ENCODE measurements at regions not wholly inside any gene's neighbourhood (a gene's known extent, or its start where the extent isn't known, plus 50 kb on each side); places are given as distances from the start of the nearest gene placed in this dataset.
"Not testable (repeated sequence)": the region's sequence is repeated elsewhere in the genome, so short reads cannot be mapped to it uniquely, and the experiment has no call there.

- no peak for DNase-seq (ENCODE audit: low spot score)
- H3K27ac ChIP-seq: no peak overlapping the region
- POLR2A ChIA-PET (ENCODE audit: low non-redundant PET): no interaction called here
- CTCF ChIA-PET: interaction anchor here (0.6 kb wide), 1 partner anchor 36 kb away, joined by 3 read pairs; no protein-coding TSS in a partner anchor
- TF ChIP-seq CTCF (conservative IDR thresholded peaks at IDR 0.05; ENCODE audit: low read depth): no peak
Observed at GRCh38 chr12:124136796-124137195, 158.1 kb upstream of the RFLNA start.

- no peak for TF ChIP-seq CTCF (conservative IDR thresholded peaks at IDR 0.05; ENCODE audit: low read depth)
- DNase-seq (ENCODE audit: low spot score): no peak
- CTCF ChIA-PET: no interaction called here
- POLR2A ChIA-PET (ENCODE audit: low non-redundant PET): no interaction called here
- H3K27ac ChIP-seq: no peak overlapping the region
Observed at GRCh38 chr12:124140944-124141486, 153.9 kb upstream of the RFLNA start.

GRCh38 chr12:124141611-124142010 is 153.3 kb upstream of the RFLNA start:
- DNase-seq (ENCODE audit: low spot score); POLR2A ChIA-PET (ENCODE audit: low non-redundant PET); H3K27ac ChIP-seq: not testable (repeated sequence)
- CTCF ChIA-PET: interaction anchor here (0.6 kb wide), 1 partner anchor 16 kb away, joined by 3 read pairs; no protein-coding TSS in a partner anchor

GRCh38 chr12:124142395-124143035 is 152.4 kb upstream of the RFLNA start:
- POLR2A ChIA-PET (ENCODE audit: low non-redundant PET): no interaction called here
- TF ChIP-seq CTCF (conservative IDR thresholded peaks at IDR 0.05; ENCODE audit: low read depth): no peak
- DNase-seq (ENCODE audit: low spot score): no peak
- CTCF ChIA-PET: no interaction called here
- H3K27ac ChIP-seq: no peak overlapping the region

GRCh38 chr12:124143726-124144125 is 151.2 kb upstream of the RFLNA start:
- CTCF ChIA-PET: no interaction called here
- no peak for TF ChIP-seq CTCF (conservative IDR thresholded peaks at IDR 0.05; ENCODE audit: low read depth)
- H3K27ac ChIP-seq: no peak overlapping the region
- POLR2A ChIA-PET (ENCODE audit: low non-redundant PET): no interaction called here
- DNase-seq (ENCODE audit: low spot score): no peak

- TF ChIP-seq CTCF (conservative IDR thresholded peaks at IDR 0.05; ENCODE audit: low read depth): no peak
- POLR2A ChIA-PET (ENCODE audit: low non-redundant PET): no interaction called here
- DNase-seq (ENCODE audit: low spot score): no peak
- CTCF ChIA-PET: interaction anchor here (0.8 kb wide), 1 partner anchor 11 kb away, joined by 4 read pairs; no protein-coding TSS in a partner anchor
- H3K27ac ChIP-seq: no peak overlapping the region
Observed at GRCh38 chr12:124144531-124145194, 150.2 kb upstream of the RFLNA start.

- no peak for TF ChIP-seq CTCF (conservative IDR thresholded peaks at IDR 0.05; ENCODE audit: low read depth)
- H3K27ac ChIP-seq: no peak overlapping the region
- ChIA-PET POLR2A (ENCODE audit: low non-redundant PET) (no interaction called here), CTCF (no interaction called here)
- no peak for DNase-seq (ENCODE audit: low spot score)
Observed at GRCh38 chr12:124147027-124147426, 147.9 kb upstream of the RFLNA start.
